Ovary (tissue), 7 donors: ENCODE measurements at regions not wholly inside any gene's neighbourhood (a gene's known extent, or its start where the extent isn't known, plus 50 kb on each side); places are given as distances from the start of the nearest gene placed in this dataset.

Source experiments
- DNase-seq, 5 donors: peaks; one replicate each; pipeline ENCODE4 v3.0.0-alpha.2; 2019 to 2020
- H3K27ac ChIP-seq, 2 donors: fragments of 200-600 bp; one replicate each; pipeline versions ENCODE4 v1.5.1 to v1.8.0; 2019 to 2022
- H3K27me3 ChIP-seq: fragments of 200-600 bp; one replicate; pipeline ENCODE4 v1.8.0; 2022
- H3K36me3 ChIP-seq: fragments of 200-600 bp; sonication (generic); one replicate; pipeline ENCODE4 v1.5.1; 2019
- H3K4me1 ChIP-seq: one replicate; pipeline ENCODE4 v1.8.1; 2013; ENCODE audit warnings: mild to moderate bottlenecking, moderate library complexity; ENCODE audit not compliant: insufficient read depth
- H3K4me3 ChIP-seq: fragments of 200-600 bp; sonication (generic); one replicate; pipeline ENCODE4 v1.5.1; 2017
- H3K9me3 ChIP-seq, 2 donors: fragments of 200-600 bp in 1 of 2; sonication (generic) in 1 of 2; one replicate each; pipeline versions ENCODE4 v1.5.1 to v1.8.1; 2013 to 2019; ENCODE audit warnings: mild to moderate bottlenecking in 1 of 2, moderate library complexity in 1 of 2
- CTCF ChIP-seq, 3 donors: fragments of 450-650 bp in 2 of 3; fragments of 200-600 bp in 1 of 3; IDR thresholded peaks; one replicate each; pipeline versions ENCODE4 v1.5.1 to v1.8.0; 2016 to 2022; ENCODE audit warnings: antibody characterized with exemption in 3 of 3, mild to moderate bottlenecking in 1 of 3
- EP300 ChIP-seq: sonication (generic); formaldehyde crosslinking; IDR thresholded peaks from one replicate; pipeline ENCODE4 v1.6.1; 2017; ENCODE audit warnings: antibody characterized with exemption
- POLR2A ChIP-seq: fragments of 450-650 bp; IDR thresholded peaks from one replicate; pipeline ENCODE4 v1.6.1; 2017; ENCODE audit warnings: antibody characterized with exemption, mild to moderate bottlenecking, moderate library complexity
- WGBS, 3 donors: extraction: QIAGEN DNeasy Blood & Tissue Kit in 1 of 3; methylation state at CpG; one replicate each; pipeline versions ENCODE4 v1.1.5 to v1.1.7; 2013 to 2017; 5-methylcytosine and 5-hydroxymethylcytosine counted together
- intact Hi-C, 4 donors: fragments of 100-400 bp; cut with DNase I; formaldehyde crosslinking; loops; one replicate each; pipeline versions ENCODE4 v1.11.0 to v1.15.1; 2022 to 2023
- donor health status: DM: no; HTN: no; CAD: no; lungs with moderate emphysema.
- donor health status: DM: no; HTN: no; CAD: no.
- donor health status: Bipolar disorder and iron deficiency.
- donor health status: DM: no; HTN: no; CAD: no.
- donor health status: DM: yes; HTN: yes; CAD: no.

- Histone ChIP-seq H3K9me3 (no peaks in the 10 kb centered on the region), H3K36me3 (no peaks in the 10 kb centered on the region), H3K27me3 (no peaks in the 10 kb centered on the region), H3K4me1 (no peaks in the 10 kb centered on the region), H3K4me3 (no peak overlapping the region), H3K27ac (no peak overlapping the region)
- TF ChIP-seq EP300 (no peak), CTCF (IDR thresholded peaks at IDR 0.05) (no peak), POLR2A (no peak)
- no peak for DNase-seq
- WGBS, 3 donors = 47 to 56% (median 52%) methylated on average over 3 of the region's 3 CpGs
- intact Hi-C loops = no loop called here
Observed at GRCh38 chr3:146903927-146904326, 298.8 kb upstream of the PLSCR5 start.

- H3K27me3 ChIP-seq = no peaks in the 10 kb centered on the region
- intact Hi-C loops = no loop called here
- 81 to 83% (median 83%) methylated on average over 3 of the region's 3 CpGs for WGBS, 3 donors
Observed at GRCh38 chr3:146899171-146899570, 294.0 kb upstream of the PLSCR5 start.

GRCh38 chr3:146896711-146897110 is 291.6 kb upstream of the PLSCR5 start:
- TF ChIP-seq CTCF (IDR thresholded peaks at IDR 0.05) = no peak
- TF ChIP-seq POLR2A = no peak
- TF ChIP-seq EP300 = no peak
- no peak overlapping the region for H3K27ac ChIP-seq
- H3K4me1 ChIP-seq = no peaks in the 10 kb centered on the region
- no peak for DNase-seq
- H3K36me3 ChIP-seq = no peaks in the 10 kb centered on the region
- no peak overlapping the region for H3K4me3 ChIP-seq
- H3K9me3 ChIP-seq = no peaks in the 10 kb centered on the region
- WGBS, 3 donors = 74 to 84% (median 74%) methylated on average over 4 of the region's 4 CpGs
- intact Hi-C loops = no loop called here
- no peaks in the 10 kb centered on the region for H3K27me3 ChIP-seq

More at GRCh38 chr3:146899171-146899570, 294.0 kb upstream of the PLSCR5 start:
- TF ChIP-seq CTCF (IDR thresholded peaks at IDR 0.05) = no peak
- TF ChIP-seq EP300 = no peak
- no peak for TF ChIP-seq POLR2A
- Histone ChIP-seq H3K27ac (no peak overlapping the region), H3K36me3 (no peaks in the 10 kb centered on the region), H3K4me1 (no peaks in the 10 kb centered on the region), H3K4me3 (no peak overlapping the region), H3K9me3 (no peaks in the 10 kb centered on the region)
- no peak for DNase-seq

- no peaks in the 10 kb centered on the region for H3K27me3 ChIP-seq
- DNase-seq = no peak
- H3K27ac ChIP-seq = no peak overlapping the region
- TF ChIP-seq CTCF (IDR thresholded peaks at IDR 0.05) = no peak
- no peak for TF ChIP-seq EP300
- TF ChIP-seq POLR2A = no peak
- WGBS, 3 donors = 60 to 72% (median 64%) methylated on average over 4 of the region's 4 CpGs
- no peaks in the 10 kb centered on the region for H3K9me3 ChIP-seq
- H3K36me3 ChIP-seq = no peaks in the 10 kb centered on the region
- H3K4me3 ChIP-seq = no peak overlapping the region
- intact Hi-C loops = no loop called here
- H3K4me1 ChIP-seq = no peaks in the 10 kb centered on the region
Observed at GRCh38 chr3:146895026-146895749, 290.0 kb upstream of the PLSCR5 start.
